ENCODE measurements at regions not wholly inside any gene's neighbourhood (a gene's known extent, or its start where the extent isn't known, plus 50 kb on each side); places are given as distances from the start of the nearest gene placed in this dataset.

DNA sequence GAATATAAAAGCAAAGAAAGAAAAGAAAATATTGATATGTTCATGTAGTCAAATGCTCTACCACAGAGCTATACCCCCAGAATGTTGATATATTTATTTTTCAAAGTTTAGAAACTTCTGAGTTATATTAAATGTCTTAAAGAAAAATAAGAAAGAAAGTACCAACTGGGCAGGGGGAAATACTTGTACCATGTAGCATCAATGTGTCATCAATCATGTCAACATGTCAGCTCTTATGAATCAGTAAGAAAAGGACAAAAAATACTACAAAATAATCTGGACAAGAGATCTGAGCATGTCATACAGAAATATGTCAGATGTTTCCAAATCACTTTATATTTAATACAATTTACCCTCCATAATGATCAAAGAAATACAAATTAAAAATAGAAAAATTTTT lies 595.1 kb upstream of the ATP2B1 start:
- TF ChIP-seq POLR2A (IDR thresholded peaks at IDR 0.05) (no peak), CTCF (IDR thresholded peaks at IDR 0.05) (no peak)

All from heart left ventricle (tissue), 13 donors.